HG03520 (cell line): ENCODE measurements at regions not wholly inside any gene's neighbourhood (a gene's known extent, or its start where the extent isn't known, plus 50 kb on each side); places are given as distances from the start of the nearest gene placed in this dataset.
"Not testable (repeated sequence)": the region's sequence is repeated elsewhere in the genome, so short reads cannot be mapped to it uniquely, and the experiment has no call there.

Source experiments
- ATAC-seq: cut with Tn5 transposase; IDR thresholded peaks from one replicate; pipeline ENCODE4 v1.9.1; 2021; ENCODE audit warnings: mild to moderate bottlenecking, moderate library complexity; ENCODE audit not compliant: unreplicated experiment

DNA sequence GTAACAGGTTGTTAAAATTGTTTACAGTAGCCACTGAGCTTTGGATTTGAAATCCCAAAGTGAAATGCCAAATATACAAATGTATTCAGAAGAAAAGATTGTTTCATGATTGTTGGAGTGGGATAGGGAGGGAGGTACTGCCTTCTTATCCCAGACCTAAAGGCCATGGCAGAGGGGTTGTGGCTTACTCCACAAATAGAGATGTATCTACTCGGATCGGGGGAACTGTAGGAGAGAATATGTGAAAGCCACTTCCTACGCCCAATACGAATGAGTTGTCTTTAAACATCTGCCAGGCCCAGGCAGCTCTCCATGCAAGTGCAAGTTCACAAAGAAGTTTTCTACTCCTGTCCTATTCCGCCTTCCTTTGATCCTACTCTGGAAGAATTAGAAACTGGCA, 150.2 kb upstream of the PRSS12 start:
- ATAC-seq: not testable (repeated sequence)

DNA sequence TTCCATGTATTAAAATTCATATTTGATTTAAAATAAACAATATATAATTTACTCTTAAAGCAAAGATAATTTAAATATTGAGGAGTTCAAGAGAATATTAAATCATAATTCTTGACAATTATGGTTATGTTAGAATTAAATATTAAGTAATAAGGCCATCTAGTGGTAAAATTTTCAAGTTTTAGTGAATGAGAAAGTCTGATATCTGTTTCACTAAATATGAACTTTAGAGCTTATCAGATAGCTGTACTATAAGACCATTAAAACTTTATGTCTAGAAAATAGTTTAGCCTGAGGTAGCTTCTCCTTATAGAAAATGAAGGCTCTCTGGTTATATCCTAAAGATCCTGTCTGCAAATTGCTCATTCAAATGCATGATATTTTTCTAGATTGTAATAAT, 152.1 kb upstream of the PRSS12 start:
- not testable (repeated sequence) for ATAC-seq

DNA sequence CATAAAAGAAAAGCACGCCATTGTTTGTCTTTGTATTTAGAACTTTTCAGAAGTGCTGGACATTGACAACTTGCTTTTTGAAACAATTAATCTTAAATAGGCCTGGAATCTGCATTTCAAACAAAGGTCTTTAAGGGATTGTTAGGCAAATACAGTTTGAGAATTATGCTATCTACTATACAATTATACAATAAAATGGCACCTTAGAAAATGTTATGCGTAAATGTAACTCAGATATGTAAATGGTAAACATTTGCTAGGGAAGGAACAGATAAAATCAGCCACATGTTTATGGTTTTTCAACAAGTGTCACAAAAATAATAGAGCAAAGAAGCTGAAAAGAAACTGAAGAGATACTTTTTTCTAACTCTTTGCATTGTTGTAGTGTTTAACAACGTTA, 152.7 kb upstream of the PRSS12 start:
- not testable (repeated sequence) for ATAC-seq

DNA sequence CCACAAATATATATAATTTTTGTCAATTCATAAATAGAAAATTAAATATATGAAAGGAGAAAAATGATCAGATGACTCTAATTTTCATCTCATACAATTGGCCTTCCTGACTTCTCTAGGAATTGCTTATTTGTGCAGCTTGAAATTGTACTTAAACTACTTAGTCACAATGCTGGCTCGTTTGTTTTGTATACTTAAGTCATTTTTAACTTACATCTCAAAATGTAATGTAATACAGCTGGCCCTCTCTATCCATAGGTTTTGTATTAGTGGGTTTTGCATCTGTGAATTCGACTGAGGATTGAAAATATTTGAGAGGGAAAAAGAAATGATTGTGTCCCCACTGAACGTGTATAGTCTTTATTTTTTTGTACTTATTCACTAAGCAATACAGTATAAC, 160.1 kb upstream of the PRSS12 start:
- ATAC-seq: not testable (repeated sequence)

DNA sequence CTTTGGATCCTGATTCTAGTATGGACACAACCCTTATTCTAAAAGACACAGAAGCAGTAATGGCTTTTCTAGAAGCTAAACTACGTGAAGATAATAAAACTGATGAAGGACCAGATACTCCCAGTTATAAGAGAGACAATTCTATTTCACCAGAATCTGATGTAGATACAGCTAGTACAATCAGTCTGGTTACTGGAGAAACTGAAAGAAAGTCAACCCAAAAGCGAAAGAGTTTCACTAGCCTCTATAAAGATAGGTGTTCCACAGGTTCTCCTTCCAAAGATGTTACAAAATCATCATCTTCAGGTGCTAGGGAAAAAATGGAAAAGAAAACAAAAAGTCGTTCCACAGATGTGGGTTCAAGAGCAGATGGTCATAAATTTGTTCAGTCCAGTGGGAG, 161.5 kb upstream of the PRSS12 start:
- not testable (repeated sequence) for ATAC-seq

DNA sequence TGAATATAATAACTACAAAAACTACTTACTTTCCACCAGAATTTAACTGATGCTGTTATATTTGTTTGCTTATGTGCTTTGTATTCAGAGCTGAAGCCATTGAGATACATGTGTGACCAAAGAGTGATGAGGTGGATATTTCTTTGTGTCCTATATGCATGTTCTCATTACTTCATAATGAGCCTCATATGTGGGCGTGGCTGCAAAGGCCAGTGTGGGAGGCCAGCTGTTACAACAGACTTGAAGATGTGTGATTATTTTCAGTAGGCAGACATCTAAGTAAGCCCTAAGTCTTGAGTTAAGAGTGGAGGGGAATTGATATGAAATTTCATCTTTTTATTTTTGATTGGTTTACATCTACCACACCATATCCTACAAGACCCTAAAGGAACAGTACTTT, 163.3 kb upstream of the PRSS12 start:
- ATAC-seq: not testable (repeated sequence)

DNA sequence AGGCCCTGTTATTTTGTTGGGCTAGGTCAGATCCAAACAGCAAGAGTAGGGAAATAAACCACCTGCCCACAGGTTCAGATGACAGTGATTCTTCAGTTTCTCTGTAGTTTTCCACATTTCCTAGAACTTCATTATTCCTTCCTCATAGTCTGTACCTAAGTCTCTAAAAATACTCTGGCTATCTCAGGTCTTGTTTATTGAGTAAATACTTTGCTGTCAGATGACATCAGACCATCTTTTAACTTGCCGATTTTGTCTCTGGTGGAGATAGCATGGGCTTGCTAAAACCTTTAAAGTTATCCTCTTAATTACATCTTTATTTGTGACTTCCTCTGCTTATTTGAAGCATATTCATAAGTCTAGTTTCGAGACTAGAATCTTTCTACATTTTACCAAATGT, 155.1 kb upstream of the METTL14 start:
- ATAC-seq: not testable (repeated sequence)

DNA sequence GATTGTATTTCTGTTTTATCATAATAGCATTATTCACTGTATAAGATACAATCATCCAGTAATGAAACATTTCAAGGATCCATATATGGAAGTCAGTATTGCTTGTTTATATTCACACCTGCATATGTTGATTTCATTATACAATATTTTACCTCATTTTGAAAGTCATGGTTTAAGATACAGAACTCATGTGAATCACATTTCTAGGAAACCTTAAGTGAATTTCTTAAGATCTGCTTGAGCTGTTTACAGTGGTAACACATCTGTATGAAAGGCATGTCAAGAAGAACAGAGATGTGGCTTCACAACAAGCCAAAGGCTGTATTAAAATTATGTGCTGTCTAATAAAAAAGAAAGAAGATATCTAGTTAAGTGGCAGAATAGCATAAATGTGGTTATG, 153.2 kb upstream of the METTL14 start:
- ATAC-seq: not testable (repeated sequence)

DNA sequence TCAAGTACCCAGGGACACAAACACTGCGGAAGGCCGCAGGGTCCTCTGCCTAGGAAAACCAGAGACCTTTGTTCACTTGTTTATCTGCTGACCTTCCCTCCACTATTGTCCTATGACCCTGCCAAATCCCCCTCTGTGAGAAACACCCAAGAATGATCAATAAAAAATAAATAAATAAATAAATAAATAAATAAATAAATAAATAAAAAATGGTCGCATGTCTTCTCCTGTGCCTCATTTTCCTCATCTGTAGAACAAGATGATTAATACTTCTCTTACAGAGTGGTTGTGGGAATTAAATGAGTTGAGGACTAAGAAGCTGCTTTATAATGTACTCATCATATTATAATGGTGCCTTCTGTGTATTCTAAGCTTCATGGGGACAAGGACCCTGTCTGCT, 149.4 kb upstream of the METTL14 start:
- not testable (repeated sequence) for ATAC-seq

DNA sequence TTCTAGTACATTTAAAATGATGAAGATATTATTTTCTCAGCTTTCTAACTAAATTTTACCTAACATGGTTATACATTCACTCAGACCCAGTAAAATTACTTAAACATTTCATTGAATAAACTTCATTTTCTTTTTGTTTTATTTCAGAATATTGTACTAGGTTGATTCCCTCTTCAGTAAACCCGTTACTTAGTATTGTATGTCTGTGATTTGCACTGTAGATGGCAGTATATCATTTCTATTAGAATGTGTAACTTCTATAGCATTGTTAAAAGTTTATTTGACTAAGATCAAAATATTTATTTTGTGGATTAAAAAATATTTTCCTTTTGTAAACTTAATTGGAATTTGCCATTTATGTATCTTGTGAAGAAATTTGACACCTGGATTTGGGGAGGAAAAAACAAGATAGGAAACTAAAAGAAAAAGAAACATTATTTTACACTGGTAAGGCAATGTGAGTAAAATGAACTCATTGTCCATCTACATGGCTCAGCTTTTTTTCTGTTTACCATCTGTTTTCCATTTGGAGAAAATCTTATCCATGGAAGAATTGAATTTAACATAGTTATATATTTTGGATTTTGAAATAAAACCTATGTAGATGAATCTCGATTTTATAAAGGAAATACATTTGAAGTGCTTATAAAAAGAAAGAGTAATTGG, 145.6 kb upstream of the METTL14 start:
- peak; percentile 67 for ATAC-seq

DNA sequence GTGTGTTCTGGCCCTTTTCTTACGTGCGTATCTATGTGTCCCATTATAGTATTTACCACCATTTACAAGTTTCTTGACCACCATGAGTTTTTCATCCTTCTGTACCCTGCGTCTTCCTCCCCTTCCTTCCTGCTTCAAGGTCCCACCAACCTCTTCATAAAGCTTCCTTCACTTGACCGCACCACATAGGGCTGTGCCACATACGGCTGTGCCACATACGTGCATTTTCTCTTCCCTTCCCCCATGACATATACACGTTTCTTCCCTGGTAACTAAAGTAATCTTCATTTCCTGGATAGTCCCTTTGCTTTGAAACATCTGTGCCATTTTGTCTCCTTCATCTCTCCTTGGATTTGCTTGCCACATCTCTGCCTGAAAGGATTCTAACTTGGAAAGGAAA, 128.6 kb upstream of the METTL14 start:
- ATAC-seq: not testable (repeated sequence)

DNA sequence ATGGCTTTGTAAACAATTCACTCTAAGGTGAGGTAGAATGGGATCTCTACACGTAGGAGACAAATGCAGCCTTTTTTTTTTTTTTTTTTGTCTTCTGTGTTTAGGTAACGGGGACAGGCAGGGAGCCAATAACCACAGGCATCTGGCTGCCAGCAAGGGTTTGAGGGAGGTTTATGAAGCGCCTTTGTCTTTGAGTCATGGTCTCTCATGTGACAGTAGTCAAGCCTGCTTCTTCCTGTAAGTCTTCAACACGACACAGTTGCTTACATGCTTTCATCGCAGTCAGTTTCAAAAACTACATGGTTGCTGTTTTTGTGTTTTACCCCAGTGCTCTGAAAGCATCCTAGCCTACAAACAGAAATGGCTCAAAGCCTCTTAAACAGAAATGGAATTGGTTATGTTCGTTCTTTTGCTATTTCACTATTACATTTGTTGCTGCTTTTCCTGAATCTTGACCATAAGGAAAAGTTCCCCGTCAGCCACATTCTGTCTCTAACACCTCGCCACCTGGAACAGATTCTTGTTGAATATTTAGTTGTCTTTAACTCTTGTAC, 127.8 kb upstream of the METTL14 start:
- ATAC-seq: no peak

DNA sequence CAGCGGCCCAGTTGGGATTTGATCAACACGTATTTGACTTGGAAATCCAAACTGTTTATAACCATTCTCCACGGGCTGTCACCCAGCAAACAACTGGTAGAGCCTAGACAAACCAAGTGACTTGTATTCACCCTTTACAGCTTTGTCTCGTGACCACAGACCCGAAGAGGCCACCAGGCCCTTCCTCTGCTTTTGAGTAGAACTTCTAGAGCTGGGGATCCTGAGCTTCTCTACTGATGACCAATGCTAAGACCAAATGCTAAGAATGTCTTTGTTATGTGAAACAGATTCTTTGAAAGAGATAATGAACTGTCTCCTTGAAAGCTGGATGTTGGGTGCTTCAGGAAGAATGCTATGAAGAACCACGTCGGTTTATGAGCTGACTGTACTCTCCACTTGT, 127.0 kb upstream of the METTL14 start:
- ATAC-seq: not testable (repeated sequence)

DNA sequence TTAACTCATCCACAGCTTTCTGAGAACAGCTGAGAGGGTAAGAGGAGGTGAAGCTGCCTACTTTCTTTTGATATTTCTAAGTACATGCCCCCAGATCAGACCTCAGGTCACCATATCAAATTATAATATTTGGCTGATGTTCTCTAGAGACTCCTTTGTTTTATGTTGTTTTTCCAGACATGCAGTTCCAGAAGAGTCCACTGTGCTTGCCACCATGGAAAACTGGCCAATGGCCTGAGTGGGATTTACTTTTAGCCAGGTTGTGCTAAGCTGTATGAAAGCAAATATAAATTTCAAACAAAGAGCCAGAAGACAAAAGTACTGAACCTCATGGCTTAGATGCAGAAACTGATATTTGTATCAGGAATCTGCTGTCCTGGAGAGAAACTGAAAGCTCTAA, 123.6 kb upstream of the METTL14 start:
- ATAC-seq: not testable (repeated sequence)

DNA sequence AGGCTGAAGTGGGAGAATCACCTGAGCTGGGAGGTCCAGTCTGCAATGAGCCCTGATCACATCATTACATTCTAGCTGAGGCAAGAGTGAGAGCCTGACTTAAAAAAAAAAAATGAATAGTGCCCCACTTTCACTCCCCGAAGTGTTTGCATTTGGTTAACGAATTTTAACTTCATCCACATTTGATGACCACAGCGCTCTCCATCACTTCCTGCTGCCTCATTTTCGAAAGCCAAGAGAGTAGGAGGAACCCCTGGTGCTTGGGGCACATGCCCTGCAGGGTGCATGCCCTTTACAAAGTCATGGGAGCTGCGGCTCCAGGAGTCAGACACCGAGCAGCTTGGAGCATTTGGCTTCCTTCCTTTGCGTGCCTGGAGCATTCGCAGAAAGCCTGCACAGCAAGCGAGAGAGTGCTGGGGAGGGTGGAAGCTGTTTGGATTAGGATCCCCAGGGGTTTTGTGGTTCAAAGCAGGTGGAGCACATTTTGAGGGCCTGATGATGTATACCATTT, 119.1 kb upstream of the METTL14 start:
- peak; percentile 73 for ATAC-seq

DNA sequence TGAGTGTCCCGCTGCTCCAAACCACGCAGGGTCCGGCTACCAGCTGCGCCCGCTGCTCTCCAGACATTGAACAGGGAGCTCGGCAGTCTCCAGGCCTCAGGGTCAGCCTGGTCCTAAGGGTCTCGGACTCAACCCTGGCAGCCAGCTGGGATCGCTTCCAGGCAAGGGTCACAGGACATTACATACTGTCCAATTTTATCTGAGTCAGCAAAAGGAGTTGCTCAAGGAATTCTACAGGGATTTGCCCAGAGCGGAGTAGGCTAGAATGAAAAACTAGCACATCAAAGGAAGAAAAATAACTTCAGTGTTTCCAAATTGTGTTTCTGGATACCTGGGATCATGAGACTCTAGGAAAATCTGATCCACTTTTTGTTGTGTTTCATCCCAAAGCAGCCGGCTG, 112.2 kb upstream of the METTL14 start:
- ATAC-seq: not testable (repeated sequence)

DNA sequence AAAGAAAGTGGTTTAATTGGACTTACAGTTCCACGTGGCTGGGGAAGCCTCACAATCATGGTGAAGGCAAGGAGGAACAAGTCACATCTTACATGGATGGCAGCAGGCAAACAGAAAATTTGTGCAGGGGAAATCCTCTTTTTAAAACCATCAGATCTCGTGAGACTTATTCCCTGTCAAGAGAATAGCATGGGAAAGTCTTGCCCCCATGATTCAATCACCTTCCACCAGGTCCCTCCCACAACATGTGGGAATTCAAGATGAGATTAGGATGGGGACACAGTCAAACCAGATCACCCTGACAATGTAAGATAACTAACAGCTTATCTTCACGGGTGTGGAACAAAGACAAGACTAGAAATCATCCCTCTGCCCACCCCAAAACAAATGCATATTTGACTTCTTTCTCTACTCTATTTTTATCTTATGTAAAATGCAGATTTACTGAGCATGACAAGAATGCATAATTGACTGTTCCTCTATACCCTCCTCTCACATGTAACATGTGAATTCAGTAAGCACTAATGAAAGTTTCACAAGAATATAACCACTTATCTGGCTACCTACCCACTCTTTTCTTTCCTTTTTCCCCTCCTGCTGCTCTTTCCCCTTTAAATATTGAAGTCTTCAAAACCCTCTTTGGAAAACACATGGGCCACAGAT, 110.8 kb upstream of the METTL14 start:
- not testable (repeated sequence) for ATAC-seq

DNA sequence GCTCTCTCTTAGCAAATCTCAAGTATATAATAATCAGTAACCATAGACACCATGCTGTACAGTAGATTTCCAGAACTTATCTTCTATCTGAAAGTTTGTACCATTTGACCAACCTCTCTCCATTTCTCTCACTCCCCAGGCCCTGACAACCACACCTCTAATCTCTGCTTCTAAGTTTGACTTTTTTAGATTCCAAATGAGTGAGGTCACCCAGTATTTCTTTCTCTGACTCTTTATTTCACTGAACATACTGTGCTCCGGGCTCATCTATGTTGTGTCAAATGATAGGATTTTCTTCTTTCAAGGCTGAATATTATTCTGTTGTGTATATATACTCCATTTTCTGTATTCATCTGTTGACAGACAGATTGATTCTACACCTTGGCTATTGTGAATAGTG, 110.1 kb upstream of the METTL14 start:
- ATAC-seq: not testable (repeated sequence)

DNA sequence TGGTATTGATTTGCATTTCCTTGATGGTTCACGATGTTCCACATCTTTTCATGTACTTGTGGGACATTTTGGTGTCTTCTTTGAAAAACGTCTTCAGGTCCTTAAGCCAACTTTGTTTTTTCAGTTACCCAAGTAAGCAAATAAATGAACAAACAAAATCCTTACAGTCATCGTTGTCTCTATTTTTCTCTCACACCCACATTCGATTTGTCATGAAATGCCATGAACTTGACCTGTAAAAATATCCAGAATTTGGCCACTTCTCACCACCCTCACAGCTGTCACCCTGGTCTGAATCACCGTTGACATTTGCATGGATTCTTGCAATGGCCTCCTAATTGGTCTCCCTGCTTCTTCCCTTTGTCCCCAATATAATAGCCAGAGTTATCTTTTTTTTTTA, 109.5 kb upstream of the METTL14 start:
- ATAC-seq: not testable (repeated sequence)

DNA sequence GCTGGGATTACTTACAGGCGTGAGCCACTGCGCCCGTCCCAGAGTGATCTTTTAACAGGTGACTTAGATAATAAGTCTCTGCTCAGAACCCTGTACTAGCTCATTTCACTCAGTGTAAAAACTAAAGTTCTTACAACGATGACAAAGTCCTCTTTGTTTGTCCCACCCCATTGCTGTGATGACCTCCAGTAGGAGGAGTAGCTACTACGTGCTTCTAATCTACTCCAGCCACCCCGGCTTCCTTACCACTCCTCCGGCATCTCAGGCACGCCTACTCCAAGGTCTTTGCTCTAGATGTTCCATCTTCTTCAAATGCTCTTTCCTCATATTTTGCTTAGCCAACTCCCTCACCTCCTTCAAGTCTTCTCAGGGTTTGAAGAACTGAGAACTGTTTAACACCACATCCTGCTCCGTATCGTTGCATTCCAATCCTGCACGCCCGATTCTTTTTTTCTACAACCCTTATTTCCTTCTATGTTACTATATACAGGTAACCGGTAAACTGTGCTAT, 108.4 kb upstream of the METTL14 start:
- not testable (repeated sequence) for ATAC-seq

DNA sequence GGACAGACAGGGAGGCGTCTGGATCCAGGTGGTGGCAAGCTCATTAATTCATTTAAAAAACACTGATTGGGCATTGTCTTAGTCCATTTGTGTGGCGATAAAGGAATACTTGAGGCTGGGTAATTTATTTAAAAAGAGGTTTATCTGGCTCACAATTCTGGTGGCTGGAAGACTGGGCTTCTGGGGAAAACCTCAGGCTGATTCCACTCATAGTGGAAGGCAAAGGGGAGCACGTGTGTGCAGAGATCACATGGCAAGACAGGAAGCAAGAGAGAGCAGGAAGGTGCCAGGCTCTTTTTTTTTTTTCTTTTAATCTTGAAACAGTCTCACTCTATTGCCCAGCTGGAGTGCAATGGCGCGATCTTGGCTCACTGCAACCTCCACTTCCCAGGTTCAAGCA, 100.2 kb upstream of the METTL14 start:
- ATAC-seq: no peak

DNA sequence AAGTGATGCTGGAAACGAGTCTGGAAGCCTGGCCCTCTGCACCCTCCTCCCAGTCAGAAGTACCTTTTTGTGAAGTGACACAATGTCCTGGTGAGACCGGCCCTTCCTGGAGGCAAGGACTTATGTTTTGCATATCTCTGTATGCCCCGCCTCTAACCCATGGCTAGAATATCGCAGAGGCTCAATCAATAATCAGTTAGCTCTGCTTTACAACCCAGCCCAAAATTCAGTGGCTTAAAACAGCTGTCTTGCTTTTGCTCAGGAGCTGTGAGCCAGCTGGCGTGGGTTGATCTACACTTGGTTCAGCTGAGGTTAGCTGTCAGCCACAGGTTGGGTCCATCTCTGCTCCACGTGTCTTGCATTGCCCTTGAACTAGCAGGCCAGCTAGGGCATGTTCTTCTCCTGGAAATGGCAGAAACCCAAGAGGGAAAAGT, 98.8 kb upstream of the METTL14 start:
- no peak for ATAC-seq
